H1 (cell line): ENCODE measurements at regions not wholly inside any gene's neighbourhood (a gene's known extent, or its start where the extent isn't known, plus 50 kb on each side); places are given as distances from the start of the nearest gene placed in this dataset.

Experiments
- CTCF ChIA-PET: fragments of 300-600 bp; sonication (Branson Sonifier 250); formaldehyde crosslinking; loops from one replicate; lab custom pipeline; 2021; ENCODE audit not compliant: partially characterized antibody; lab: Charles Lee
- POLR2A ChIA-PET: fragments of 300-600 bp; sonication (Branson Sonifier 250); formaldehyde crosslinking; loops from one replicate; lab custom pipeline; 2021; ENCODE audit warnings: inconsistent platforms; ENCODE audit not compliant: partially characterized antibody; lab: Charles Lee
- DNase-seq, 2 experiments: peaks; one replicate each; pipeline versions ENCODE4 v3.0.0 to v3.0.0-alpha.2; 2010 to 2022; ENCODE audit warnings: low spot score in 2 of 2, low read depth in 1 of 2, mixed read lengths in 1 of 2
- FAIRE-seq: peaks from 2 replicates; lab custom pipeline; 2011; peaks lifted over from hg19 to GRCh38; lab: Jason Lieb, UNC
- H2AFZ ChIP-seq: 2 replicates; pipeline ENCODE4 v1.8.1; 2012; ENCODE audit warnings: low read length, inconsistent platforms
- H2AK5ac ChIP-seq: 2 replicates; pipeline ENCODE4 v1.6.1; 2013; ENCODE audit warnings: low read depth, low read length
- H2BK120ac ChIP-seq: replicated peaks from 2 replicates; pipeline ENCODE3; 2013; ENCODE audit warnings: low read depth, low read length, inconsistent platforms
- H2BK12ac ChIP-seq: 2 replicates; pipeline ENCODE4 v1.6.1; 2013; ENCODE audit warnings: low read depth, low read length
- H2BK15ac ChIP-seq: 2 replicates; pipeline ENCODE4 v1.6.1; 2013; ENCODE audit warnings: low read length
- H2BK20ac ChIP-seq: 2 replicates; pipeline ENCODE4 v1.6.1; 2013; ENCODE audit warnings: low read length
- H2BK5ac ChIP-seq: 2 replicates; pipeline ENCODE4 v1.6.1; 2013; ENCODE audit warnings: low read depth, low read length
- H3K14ac ChIP-seq: 2 replicates; pipeline ENCODE4 v1.6.1; 2013; ENCODE audit warnings: inconsistent platforms; ENCODE audit not compliant: insufficient read length
- H3K18ac ChIP-seq: 2 replicates; pipeline ENCODE4 v1.6.1; 2013; ENCODE audit warnings: low read length; ENCODE audit errors: extremely low read depth
- H3K23ac ChIP-seq: 2 replicates; pipeline ENCODE4 v1.6.1; 2013; ENCODE audit warnings: inconsistent platforms; ENCODE audit not compliant: insufficient read length
- H3K23me2 ChIP-seq: 2 replicates; pipeline ENCODE4 v1.6.1; 2013; ENCODE audit warnings: low read depth, low read length
- H3K27ac ChIP-seq: 2 replicates; pipeline ENCODE4 v1.6.1; 2011; ENCODE audit warnings: low read depth, low read length, inconsistent platforms
- H3K27me3 ChIP-seq, 4 experiments: replicated peaks in 1 of 4; 1 replicate in 1 of 4; 2 replicates in 3 of 4; pipeline versions ENCODE4 v1.6.1 to v1.8.1; 2011 to 2013; ENCODE audit warnings: low read length in 3 of 4, mild to moderate bottlenecking in 3 of 4, inconsistent platforms in 2 of 4, mixed read lengths in 2 of 4, moderate library complexity in 1 of 4; ENCODE audit not compliant: control insufficient read depth in 3 of 4, insufficient read depth in 3 of 4; ENCODE audit errors: extremely low read depth in 1 of 4
- H3K36me3 ChIP-seq, 4 experiments: 2 replicates each; pipeline versions ENCODE4 v1.6.1 to v1.8.1; 2011 to 2013; ENCODE audit warnings: mild to moderate bottlenecking in 4 of 4, low read length in 3 of 4, moderate library complexity in 2 of 4, control low read depth in 1 of 4, inconsistent platforms in 1 of 4; ENCODE audit not compliant: insufficient read depth in 4 of 4, control insufficient read depth in 2 of 4
- H3K4ac ChIP-seq: replicated peaks from 2 replicates; pipeline ENCODE3; 2013; ENCODE audit warnings: low read length, low read depth, mixed read lengths, inconsistent platforms; ENCODE audit not compliant: insufficient read length
- H3K4me1 ChIP-seq, 4 experiments: replicated peaks in 1 of 4; 1 replicate in 1 of 4; 2 replicates in 3 of 4; pipeline versions ENCODE4 v1.6.1 to v1.8.1; 2011 to 2013; ENCODE audit warnings: low read length in 3 of 4, inconsistent platforms in 2 of 4, mixed read lengths in 1 of 4; ENCODE audit not compliant: insufficient read depth in 4 of 4, control insufficient read depth in 3 of 4
- H3K4me2 ChIP-seq, 2 experiments: 2 replicates each; pipeline versions ENCODE4 v1.6.1 to v1.8.1; 2011 to 2013; ENCODE audit warnings: low read depth in 2 of 2, low read length in 2 of 2, control low read depth in 1 of 2, inconsistent platforms in 1 of 2, mild to moderate bottlenecking in 1 of 2; ENCODE audit not compliant: insufficient read depth in 1 of 2
- H3K4me3 ChIP-seq, 4 experiments: fragments of 200-600, 300-600 bp in 1 of 4; sonication (generic), shearing (Covaris generic), sonication (Bioruptor Twin) in 1 of 4; 2 replicates each; pipeline versions ENCODE4 v1.5.1 to v1.8.1; 2011 to 2016; ENCODE audit warnings: low read length in 4 of 4, low read depth in 3 of 4, control low read depth in 2 of 4, inconsistent platforms in 2 of 4, mild to moderate bottlenecking in 2 of 4, mixed read lengths in 1 of 4, moderate library complexity in 1 of 4; ENCODE audit not compliant: insufficient read depth in 2 of 4; ENCODE audit errors: extremely low read depth in 1 of 4
- H3K56ac ChIP-seq: replicated peaks from 2 replicates; pipeline ENCODE3; 2013; ENCODE audit warnings: low read depth, mild to moderate bottlenecking, mixed read lengths, low read length, inconsistent platforms; ENCODE audit not compliant: insufficient read length
- H3K79me1 ChIP-seq: 2 replicates; pipeline ENCODE4 v1.6.1; 2013; ENCODE audit warnings: low read depth, low read length, control low read depth
- H3K79me2 ChIP-seq, 2 experiments: 2 replicates each; pipeline versions ENCODE4 v1.6.1 to v1.8.1; 2012 to 2013; ENCODE audit warnings: low read length in 2 of 2, mild to moderate bottlenecking in 2 of 2, inconsistent platforms in 1 of 2; ENCODE audit not compliant: insufficient read depth in 2 of 2, control insufficient read depth in 1 of 2
- H3K9ac ChIP-seq, 4 experiments: replicated peaks in 1 of 4; 1 replicate in 1 of 4; 2 replicates in 3 of 4; pipeline versions ENCODE4 v1.6.1 to v1.8.1; 2011 to 2013; ENCODE audit warnings: low read depth in 3 of 4, low read length in 3 of 4, control low read depth in 2 of 4, mild to moderate bottlenecking in 2 of 4, moderate library complexity in 2 of 4, inconsistent platforms in 1 of 4; ENCODE audit errors: extremely low read depth in 1 of 4
- H3K9me3 ChIP-seq, 2 experiments: 2 replicates each; pipeline versions ENCODE4 v1.6.1 to v1.8.1; 2012 to 2013; ENCODE audit warnings: mild to moderate bottlenecking in 2 of 2, moderate library complexity in 2 of 2, control low read depth in 1 of 2, inconsistent platforms in 1 of 2, low read depth in 1 of 2, low read length in 1 of 2, mixed read lengths in 1 of 2; ENCODE audit not compliant: insufficient read depth in 2 of 2
- H4K20me1 ChIP-seq, 2 experiments: replicated peaks in 1 of 2; 2 replicates each; pipeline versions ENCODE3 to v1.8.1; 2011 to 2013; ENCODE audit warnings: inconsistent platforms in 2 of 2, low read length in 2 of 2, mild to moderate bottlenecking in 1 of 2; ENCODE audit not compliant: insufficient read depth in 2 of 2, control insufficient read depth in 1 of 2
- H4K5ac ChIP-seq: 2 replicates; pipeline ENCODE4 v1.6.1; 2013; ENCODE audit warnings: low read length, low read depth, mixed read lengths, inconsistent platforms; ENCODE audit not compliant: insufficient read length
- H4K8ac ChIP-seq: 2 replicates; pipeline ENCODE4 v1.8.0; 2013; ENCODE audit warnings: mild to moderate bottlenecking, moderate library complexity, low read length, inconsistent platforms; ENCODE audit not compliant: insufficient read depth; ENCODE audit errors: extremely low read depth
- H4K91ac ChIP-seq: replicated peaks from 2 replicates; pipeline ENCODE3; 2013; ENCODE audit warnings: low read length, mixed read lengths, inconsistent platforms; ENCODE audit not compliant: insufficient read length
- ATF2 ChIP-seq: IDR thresholded peaks from 2 replicates; pipeline ENCODE4 v1.6.1; 2012; ENCODE audit warnings: low read length, inconsistent platforms
- CEBPB ChIP-seq: IDR thresholded peaks from 2 replicates; pipeline ENCODE4 v1.6.1; 2012; ENCODE audit warnings: low read depth, low read length
- CTBP2 ChIP-seq: IDR thresholded peaks from 2 replicates; pipeline ENCODE4 v1.7.0; 2011; ENCODE audit warnings: borderline replicate concordance, mild to moderate bottlenecking, moderate library complexity, mixed read lengths, low read length; ENCODE audit not compliant: insufficient read depth, insufficient read length
- EGR1 ChIP-seq: IDR thresholded peaks from 2 replicates; pipeline ENCODE4 v1.6.1; 2011; ENCODE audit warnings: low read depth, low read length, borderline replicate concordance
- FOSL1 ChIP-seq: IDR thresholded peaks from 2 replicates; pipeline ENCODE4 v1.6.1; 2011; ENCODE audit warnings: mild to moderate bottlenecking, low read depth, low read length, moderate library complexity; ENCODE audit not compliant: insufficient read depth
- GTF2F1 ChIP-seq: IDR thresholded peaks from 2 replicates; pipeline ENCODE4 v1.6.1; 2012; ENCODE audit warnings: low read depth, low read length, improper control_type of control experiment, borderline replicate concordance
- MAX ChIP-seq: IDR thresholded peaks from 2 replicates; pipeline ENCODE4 v1.6.1; 2012; ENCODE audit warnings: inconsistent platforms
- PHF8 ChIP-seq: fragments of 200-600 bp; sonication (generic); conservative IDR thresholded peaks from 2 replicates; pipeline ENCODE4 v1.7.1; 2012; ENCODE audit warnings: low read depth, mild to moderate bottlenecking, inconsistent platforms, low read length, moderate library complexity
- SAP30 ChIP-seq: fragments of 300-600 bp; sonication (generic); IDR thresholded peaks from 2 replicates; pipeline ENCODE4 v1.7.1; 2012; ENCODE audit warnings: low read length, moderate library complexity, mild to moderate bottlenecking, inconsistent platforms; ENCODE audit not compliant: insufficient read depth, insufficient replicate concordance
- YY1 ChIP-seq: IDR thresholded peaks from 2 replicates; pipeline ENCODE4 v1.6.1; 2011; ENCODE audit warnings: low read depth, mild to moderate bottlenecking, low read length
- WGBS, 2 experiments: shearing (Covaris generic) in 1 of 2; methylation state at CpG; one replicate each; pipeline versions ENCODE4 v1.1.6 to v1.1.7; 2013 to 2015; ENCODE audit warnings: low lambda C conversion rate in 2 of 2, mixed read lengths in 2 of 2, inconsistent platforms in 1 of 2, low coverage in 1 of 2, missing lambda C conversion rate in 1 of 2; ENCODE audit not compliant: insufficient replicate concordance in 2 of 2, insufficient coverage in 1 of 2, insufficient read length in 1 of 2; ENCODE audit errors: extremely low coverage in 1 of 2, missing lambda C conversion rate in 1 of 2; 5-methylcytosine and 5-hydroxymethylcytosine counted together

- H3K27me3 ChIP-seq = no peaks in the 10 kb centered on the region
- H3K4me3 ChIP-seq = no peak overlapping the region
- DNase-seq = no peak
- no peak overlapping the region for H4K8ac ChIP-seq
- H3K36me3 ChIP-seq = no peaks in the 10 kb centered on the region
- H3K9me3 ChIP-seq = no peaks in the 10 kb centered on the region
- peaks cover 0 to 2% of the 10 kb centered on the region in 2 experiments for H4K20me1 ChIP-seq
- no peak overlapping the region for H2BK5ac ChIP-seq
- H3K18ac ChIP-seq = no peak overlapping the region
- H2AK5ac ChIP-seq = no peak overlapping the region
- no peaks in the 10 kb centered on the region for H3K79me1 ChIP-seq
- H2AFZ ChIP-seq = no peak overlapping the region
- H3K56ac ChIP-seq = no peak overlapping the region
- no peaks in the 10 kb centered on the region for H3K23me2 ChIP-seq
- no peak overlapping the region for H3K9ac ChIP-seq
- H4K91ac ChIP-seq = no peak overlapping the region
- H2BK15ac ChIP-seq = no peak overlapping the region
- TF ChIP-seq EGR1 (no peak), MAX (no peak), ATF2 (no peak), FOSL1 (no peak), CTBP2 (no peak), YY1 (no peak), PHF8 (no peak), CEBPB (no peak), SAP30 (no peak), GTF2F1 (no peak)
- no peak for FAIRE-seq
- H3K14ac ChIP-seq = no peak overlapping the region
- POLR2A ChIA-PET = no interaction called here
- no peak overlapping the region for H2BK20ac ChIP-seq
- H2BK120ac ChIP-seq = no peak overlapping the region
- no peak overlapping the region for H3K27ac ChIP-seq
- no peak overlapping the region for H3K23ac ChIP-seq
- H2BK12ac ChIP-seq = no peak overlapping the region
- CTCF ChIA-PET = interaction anchor here (1.4 kb wide), 1 partner anchor 13 kb away, joined by 8 read pairs; no protein-coding TSS in a partner anchor
- no peak overlapping the region for H4K5ac ChIP-seq
- no peaks in the 10 kb centered on the region for H3K79me2 ChIP-seq
- WGBS, 2 experiments = 55% methylated on average over 2 of the region's 2 CpGs; no CpG with 5 or more reads in 1 of the 2 experiments
- H3K4me1 ChIP-seq = no peaks in the 10 kb centered on the region
- no peak overlapping the region for H3K4ac ChIP-seq
- H3K4me2 ChIP-seq = no peak overlapping the region
Measured at GRCh38 chr12:47534695-47535094, 171.1 kb downstream of the RPAP3 start.
